Upper lobe of left lung (tissue), 4 donors: ENCODE measurements at regions not wholly inside any gene's neighbourhood (a gene's known extent, or its start where the extent isn't known, plus 50 kb on each side); places are given as distances from the start of the nearest gene placed in this dataset.

ENCODE experiments used
- CTCF ChIP-seq, 6 experiments: fragments of 450-650 bp in 4 of 6; fragments of 200-600 bp in 2 of 6; sonication (generic) in 2 of 6; IDR thresholded peaks; one replicate each; pipeline ENCODE4 v1.5.1; 2016 to 2019; ENCODE audit warnings: antibody characterized with exemption in 6 of 6
- EP300 ChIP-seq, 4 donors: sonication (generic); formaldehyde crosslinking; IDR thresholded peaks; one replicate each; pipeline ENCODE4 v1.5.1; 2017; ENCODE audit warnings: antibody characterized with exemption in 4 of 4, control low read depth in 2 of 4
- POLR2A ChIP-seq, 4 donors: fragments of 450-650 bp; IDR thresholded peaks; one replicate each; pipeline ENCODE4 v1.5.1; 2016 to 2017; ENCODE audit warnings: antibody characterized with exemption in 4 of 4, mild to moderate bottlenecking in 2 of 4
- POLR2AphosphoS5 ChIP-seq, 2 donors: sonication (generic); formaldehyde crosslinking; IDR thresholded peaks; one replicate each; pipeline ENCODE4 v1.5.1; 2017; ENCODE audit warnings: antibody characterized with exemption in 2 of 2

- no peak for TF ChIP-seq CTCF (IDR thresholded peaks at IDR 0.05)
- TF ChIP-seq POLR2AphosphoS5 (IDR thresholded peaks at IDR 0.05) = no peak
- no peak for TF ChIP-seq POLR2A (IDR thresholded peaks at IDR 0.05)
- TF ChIP-seq EP300 (IDR thresholded peaks at IDR 0.05) = no peak
Observed at GRCh38 chr2:235212501-235213158, 260.8 kb downstream of the SH3BP4 start.
